ENCODE measurements at regions not wholly inside any gene's neighbourhood (a gene's known extent, or its start where the extent isn't known, plus 50 kb on each side); places are given as distances from the start of the nearest gene placed in this dataset.
"Not testable (repeated sequence)": the region's sequence is repeated elsewhere in the genome, so short reads cannot be mapped to it uniquely, and the experiment has no call there.

DNA sequence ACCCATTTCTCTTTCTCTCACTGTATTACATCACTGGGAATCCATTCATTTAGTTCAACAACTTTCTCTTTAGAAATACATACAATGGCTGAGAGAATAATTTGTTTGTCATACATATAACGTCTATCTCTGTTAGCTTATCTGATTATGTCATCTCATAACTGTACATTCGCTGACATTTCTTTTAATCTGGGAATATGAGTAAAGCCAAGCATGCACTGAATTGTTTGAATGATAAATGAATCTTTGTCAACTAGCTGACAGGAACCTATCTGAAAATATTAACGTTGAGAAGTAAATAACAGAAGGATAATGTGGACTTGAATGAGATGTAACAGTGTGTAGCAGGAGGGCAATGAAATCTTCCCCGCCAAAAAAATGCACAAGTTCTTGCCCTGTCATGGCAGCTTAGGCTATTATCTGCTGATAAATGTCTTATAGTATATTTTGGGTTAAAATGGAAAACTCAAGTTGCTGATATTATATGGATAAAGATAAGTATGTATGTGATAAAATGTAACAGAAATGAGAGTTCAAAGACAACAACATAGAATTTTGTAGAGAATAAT, 581.2 kb upstream of the ADGRB3 start:
- DNase-seq, result no peak

DNA sequence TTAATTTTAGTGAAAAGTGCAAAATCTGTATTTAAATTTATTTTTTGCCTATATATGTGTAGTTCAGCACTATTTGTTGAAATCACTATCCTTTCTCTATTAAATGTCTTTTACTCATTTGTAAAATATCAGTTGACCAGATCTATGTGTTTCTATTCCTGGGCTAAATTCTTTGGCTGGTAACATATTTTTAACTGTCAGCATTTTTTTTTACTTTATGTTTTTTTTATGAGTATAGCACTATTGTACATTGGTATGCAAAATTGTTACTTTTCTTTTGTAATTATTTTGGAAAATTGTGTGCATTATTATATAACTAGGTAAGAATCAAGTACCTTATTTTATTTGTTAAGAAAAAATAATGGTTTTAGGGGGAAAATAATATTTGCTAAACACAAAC, 582.8 kb upstream of the ADGRB3 start:
- no peak for DNase-seq

DNA sequence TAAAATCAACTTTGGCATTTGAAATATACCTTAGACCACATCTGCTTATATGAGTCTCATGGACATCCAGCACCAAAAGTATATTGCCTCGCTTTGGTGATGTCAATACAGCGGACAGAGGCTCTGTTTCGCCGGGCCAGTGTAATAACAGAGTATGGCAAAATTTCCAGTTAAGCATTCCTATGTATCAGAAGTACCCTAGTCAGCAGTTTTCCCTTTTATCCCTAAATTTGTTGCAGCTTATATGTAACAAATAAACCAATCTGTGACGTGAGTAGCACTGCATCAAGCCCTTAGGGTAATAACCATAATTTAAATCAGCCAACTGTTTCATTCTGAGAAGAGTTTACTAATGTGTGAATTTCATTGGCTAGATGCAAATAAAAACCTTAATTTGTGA, 585.5 kb upstream of the ADGRB3 start:
- DNase-seq, result no peak

DNA sequence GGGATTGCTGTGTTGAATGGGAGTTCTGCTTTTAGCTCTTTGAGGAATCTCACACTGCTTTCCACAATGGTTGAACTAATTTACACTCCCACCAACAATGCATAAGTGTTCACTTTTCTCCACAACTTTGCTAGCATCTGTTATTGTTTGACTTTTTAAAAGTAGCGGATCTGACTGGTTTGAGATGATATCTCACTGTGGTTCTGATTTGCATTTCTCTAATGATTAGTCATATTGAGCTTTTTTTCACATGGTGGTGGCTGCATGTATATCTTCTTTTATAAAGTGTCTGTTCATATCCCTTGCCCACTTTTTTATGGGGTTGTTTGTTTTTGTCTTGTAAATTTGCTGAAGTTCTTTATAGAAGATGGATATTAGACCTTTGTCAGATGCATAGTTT, 588.3 kb upstream of the ADGRB3 start:
- no peak for DNase-seq

DNA sequence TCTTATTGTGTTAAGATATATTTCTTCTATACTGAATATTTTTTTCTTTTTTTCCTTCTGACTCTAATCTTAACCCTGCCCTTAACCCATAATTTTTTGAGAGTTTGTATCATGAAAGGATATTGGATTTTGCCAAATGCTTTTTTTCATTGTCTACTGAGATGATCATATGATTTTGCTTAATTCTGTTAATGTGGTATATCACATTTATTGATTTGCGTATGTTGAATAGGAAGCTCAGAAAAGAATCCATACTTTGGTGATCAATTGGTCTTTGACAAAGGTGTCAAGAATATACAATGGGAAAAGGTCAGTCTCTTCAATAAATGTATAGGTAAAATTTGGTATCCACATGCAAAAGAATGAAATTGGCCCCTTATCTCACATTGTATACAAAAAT, 588.8 kb upstream of the ADGRB3 start:
- no peak for DNase-seq

DNA sequence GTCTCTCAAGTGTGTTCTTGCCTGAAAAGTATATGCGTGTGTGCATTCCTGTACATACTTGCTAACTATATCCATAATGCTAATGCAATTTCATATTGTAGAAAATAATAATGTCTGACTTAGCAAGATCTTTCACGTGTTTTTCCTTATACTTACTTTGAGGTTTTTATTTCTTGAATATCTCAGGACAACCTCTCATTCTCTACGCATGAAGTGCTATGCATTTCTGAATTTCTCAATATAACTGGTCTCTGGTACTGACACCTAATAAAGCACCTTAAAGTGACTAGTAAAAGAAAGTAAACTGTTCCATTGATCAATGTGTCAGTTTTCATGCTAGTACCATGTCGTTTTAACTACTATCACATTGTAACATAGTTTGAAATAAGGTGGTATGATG, 589.9 kb upstream of the ADGRB3 start:
- DNase-seq, result no peak

DNA sequence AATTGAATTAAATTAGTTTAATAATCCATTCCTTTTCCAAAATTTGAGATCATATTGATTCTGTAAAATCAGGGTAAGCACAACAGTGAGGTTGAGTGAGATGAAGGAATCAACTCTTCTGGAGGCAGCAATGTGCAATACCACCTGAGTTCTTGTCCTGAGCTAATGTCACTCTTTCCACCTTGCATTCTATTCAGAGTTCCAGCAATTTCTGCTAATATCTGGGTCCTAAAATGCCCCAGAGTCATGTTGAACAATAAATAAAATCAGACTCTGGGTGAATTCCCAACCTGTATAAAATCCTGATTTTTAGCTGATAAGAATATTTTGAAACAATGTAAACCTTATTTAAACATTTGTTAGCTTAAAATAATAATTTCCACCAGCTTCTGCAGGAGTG, 590.8 kb upstream of the ADGRB3 start:
- DNase-seq, result no peak

DNA sequence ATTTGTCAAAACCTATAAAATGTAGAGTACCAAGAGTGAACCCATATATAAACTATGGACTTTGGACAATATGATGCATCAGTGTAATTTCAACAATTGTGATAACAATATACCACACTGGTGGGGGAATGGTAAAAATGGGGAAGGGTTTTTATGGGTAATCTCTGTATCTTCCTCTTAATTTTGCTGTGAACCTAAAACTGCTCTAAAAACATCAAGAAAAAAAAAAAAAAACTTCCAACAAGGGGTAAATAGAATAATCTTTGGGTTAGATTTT, 592.0 kb upstream of the ADGRB3 start:
- no peak for DNase-seq

DNA sequence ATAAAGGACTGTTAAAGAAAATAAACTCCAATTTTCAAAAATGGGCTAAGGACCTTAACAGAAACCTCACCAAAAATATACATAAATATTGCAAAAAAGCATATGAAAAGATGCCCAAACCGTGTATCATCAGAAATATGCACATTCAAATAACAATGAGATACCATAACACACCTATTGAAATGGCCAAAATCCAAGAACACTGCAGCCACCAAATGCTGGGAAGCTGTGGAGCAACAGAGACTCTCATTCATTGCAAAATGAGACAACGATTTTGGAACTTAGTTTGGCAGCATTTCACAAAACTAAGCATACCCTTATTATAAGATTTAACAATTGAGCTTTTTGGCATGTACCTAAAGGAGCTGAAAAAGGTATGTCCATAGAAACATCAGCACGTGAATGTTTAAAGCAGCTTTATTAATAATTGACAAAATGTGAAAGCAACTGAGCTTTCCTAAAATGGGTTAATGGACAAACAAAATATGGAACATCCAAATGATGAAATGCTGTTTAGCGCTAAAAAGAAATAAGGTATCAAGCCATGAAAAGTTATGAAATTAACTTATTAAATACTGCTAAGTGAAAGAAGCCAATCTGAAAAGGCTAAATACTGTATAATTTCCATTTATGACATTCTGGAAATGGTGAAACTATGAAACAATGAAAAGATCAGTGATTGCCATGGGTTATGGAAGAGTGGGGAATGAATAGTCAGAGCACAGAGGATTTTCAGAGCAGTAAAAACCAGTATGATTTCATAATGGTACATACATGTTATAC, 592.6 kb upstream of the ADGRB3 start:
- no peak for DNase-seq

DNA sequence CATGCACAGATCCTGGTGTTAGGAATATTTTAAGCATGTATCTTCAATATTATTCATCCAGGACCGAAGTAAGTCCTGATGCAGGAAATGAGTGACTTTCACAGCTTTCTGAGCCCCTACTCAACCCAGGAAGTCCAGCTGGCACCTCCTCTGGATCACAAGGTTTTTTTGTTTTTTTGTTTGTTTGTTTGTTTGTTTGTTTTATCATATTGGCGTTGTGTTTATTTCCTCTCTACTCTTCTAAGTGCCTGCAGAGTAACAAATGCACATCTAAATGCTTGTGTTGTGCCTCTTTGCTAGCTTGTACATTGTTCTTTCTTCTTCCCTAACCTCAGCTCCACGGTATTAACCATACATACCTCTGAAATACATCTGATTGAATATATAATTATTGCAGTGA, 594.3 kb upstream of the ADGRB3 start:
- DNase-seq, result no peak

DNA sequence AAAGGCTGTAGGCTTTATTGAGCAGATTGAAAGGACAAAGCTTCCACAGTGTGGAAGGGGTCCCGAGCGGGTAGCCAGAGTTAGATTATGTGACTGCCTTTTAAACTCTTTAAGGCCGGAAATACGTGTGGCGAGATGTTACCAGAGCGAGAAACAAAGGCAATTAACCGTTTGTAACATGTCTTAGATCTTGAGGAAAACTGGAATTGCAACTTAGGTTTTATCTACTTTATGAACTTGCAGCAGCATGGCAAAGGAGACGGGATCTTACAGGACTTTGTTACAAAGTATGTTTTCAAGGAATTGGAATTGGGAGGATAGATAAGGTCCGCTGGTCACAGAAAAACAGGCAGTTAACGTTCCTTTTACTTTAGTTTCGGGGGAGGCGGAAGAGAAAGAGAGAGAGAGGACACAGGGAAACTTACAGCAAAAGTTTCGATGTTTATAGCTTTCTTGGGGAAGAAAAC, 594.7 kb upstream of the ADGRB3 start:
- no peak for DNase-seq

DNA sequence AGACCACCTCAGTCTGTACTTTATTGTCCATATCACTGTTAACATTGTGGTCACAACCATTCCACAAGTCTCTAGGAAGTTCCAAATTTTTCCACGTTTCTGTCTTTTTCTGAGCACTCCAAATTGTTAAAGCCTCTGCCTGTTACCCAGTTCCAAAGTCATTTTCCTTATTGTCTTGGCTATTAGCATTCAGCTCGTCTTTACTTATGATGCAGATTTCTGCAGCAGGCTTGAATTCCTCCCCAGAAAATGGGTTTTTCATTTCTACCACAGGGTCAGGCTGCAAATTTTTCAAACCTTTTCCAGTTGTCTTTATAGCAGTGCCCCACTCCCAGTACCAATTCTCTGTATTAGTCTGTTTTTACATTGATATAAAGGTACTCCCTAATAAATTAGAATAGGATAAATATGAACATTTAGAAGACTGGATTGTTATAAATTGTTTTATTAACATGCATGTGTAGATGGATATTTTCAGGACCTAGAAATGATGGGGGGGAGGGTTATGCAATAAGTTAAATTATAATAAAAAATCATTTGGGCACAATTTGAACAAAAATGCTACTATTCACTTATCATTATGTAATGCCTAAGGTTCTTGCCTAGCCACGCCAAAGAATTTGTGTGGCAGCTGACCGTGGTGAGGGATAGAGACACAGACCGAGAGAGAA, 595.3 kb upstream of the ADGRB3 start:
- no peak for DNase-seq

DNA sequence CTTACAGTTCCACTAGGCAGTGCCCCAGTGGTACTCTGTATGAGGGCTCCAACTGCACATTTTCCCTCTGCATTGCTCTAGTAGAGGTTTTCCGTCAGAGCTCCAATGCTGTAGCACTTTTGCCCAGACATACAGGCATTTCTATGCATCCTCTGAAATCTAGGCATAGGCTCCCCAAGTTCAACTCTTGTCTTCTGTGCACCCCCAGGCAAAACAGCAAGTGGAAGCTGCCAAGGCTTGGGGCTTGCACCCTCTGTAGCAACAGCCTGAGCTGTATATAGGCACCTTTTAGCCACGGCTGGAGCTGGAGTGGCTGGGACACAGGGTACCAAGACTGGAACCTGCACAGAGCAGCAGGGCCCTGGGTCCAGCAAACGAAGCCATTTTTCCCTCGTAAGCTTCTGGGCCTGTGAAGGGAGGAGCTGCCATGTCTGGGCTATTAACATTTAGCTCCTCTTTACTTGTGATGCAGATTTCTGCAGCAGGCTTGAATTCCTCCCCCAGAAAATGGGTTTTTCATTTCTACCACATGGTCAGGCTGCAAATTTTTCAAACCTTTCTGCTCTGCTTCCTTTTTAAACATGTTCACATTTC, 596.2 kb upstream of the ADGRB3 start:
- DNase-seq, result no peak

DNA sequence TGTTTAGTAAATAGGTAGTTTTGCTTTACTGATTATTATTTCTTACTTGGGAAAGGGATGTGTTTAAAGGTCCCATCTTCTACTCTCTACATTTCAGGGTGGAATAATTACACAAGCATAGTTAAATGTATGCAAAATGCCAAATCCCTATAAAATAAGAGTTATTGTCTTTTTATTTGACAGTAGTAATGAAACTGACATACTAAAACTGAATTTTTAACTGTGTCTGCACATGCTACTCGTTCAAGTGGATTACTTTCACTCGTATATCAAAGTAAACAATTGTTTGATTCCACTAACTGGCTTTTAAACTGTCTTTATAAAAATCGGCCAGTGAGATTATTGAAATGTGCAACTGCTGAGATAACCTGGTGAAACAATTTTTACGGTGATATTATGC, 602.9 kb upstream of the ADGRB3 start:
- no peak for DNase-seq

DNA sequence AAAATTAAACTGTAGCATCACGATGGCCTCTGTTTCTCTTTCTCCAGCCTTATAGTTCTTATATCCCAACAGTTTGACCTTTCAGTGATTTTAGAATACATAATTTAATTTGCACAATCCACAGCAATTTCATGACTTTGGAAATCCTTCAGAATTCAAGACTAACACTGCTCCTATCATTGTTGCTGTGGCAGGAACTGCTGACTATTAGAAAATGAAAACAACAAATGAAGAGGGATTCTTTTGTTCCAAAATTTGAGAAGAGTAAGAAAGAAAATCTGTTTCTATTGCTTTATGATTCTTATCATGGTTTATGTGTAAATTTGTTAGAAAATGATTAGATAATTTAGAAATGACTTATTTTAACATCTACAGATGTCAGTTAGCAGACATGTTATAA, 604.0 kb upstream of the ADGRB3 start:
- DNase-seq, result no peak

DNA sequence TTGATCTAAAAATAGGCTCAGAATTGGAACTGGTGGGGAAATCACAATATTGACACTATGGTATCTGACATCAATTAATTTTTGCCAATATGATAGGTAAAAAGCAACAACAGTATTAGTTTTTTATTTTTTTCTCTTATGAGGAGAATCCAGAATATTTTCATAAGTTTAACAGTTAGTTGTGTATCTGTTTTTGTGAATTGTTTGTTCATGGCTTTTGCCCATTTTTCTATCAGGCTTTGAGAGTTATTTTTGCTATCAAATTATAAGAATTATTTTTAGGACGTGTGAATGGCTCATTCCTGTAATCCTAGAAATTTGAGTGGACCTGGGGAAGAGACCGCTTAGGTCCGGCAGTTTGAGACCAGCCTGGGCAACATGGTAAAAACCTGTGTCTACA, 608.6 kb upstream of the ADGRB3 start:
- DNase-seq, result no peak

DNA sequence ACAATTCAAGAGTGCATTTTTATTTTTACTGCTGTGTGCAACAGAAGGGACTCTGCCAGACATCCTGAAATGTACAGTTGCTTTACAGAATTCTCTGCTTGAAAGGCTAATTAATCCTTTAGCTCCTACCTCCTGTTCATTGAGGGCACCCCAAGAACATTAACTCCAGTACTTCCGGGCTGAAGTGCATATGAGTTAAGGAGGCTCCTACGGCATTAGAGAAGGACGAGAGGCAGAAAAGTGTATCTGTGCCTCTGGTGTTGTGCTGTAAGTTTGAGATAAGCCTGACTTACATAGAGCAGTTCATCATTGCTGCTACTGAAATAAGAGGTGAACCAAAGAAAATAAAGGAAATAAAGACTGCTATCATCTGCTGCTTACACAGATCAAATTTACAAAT, 609.3 kb upstream of the ADGRB3 start:
- no peak for DNase-seq

DNA sequence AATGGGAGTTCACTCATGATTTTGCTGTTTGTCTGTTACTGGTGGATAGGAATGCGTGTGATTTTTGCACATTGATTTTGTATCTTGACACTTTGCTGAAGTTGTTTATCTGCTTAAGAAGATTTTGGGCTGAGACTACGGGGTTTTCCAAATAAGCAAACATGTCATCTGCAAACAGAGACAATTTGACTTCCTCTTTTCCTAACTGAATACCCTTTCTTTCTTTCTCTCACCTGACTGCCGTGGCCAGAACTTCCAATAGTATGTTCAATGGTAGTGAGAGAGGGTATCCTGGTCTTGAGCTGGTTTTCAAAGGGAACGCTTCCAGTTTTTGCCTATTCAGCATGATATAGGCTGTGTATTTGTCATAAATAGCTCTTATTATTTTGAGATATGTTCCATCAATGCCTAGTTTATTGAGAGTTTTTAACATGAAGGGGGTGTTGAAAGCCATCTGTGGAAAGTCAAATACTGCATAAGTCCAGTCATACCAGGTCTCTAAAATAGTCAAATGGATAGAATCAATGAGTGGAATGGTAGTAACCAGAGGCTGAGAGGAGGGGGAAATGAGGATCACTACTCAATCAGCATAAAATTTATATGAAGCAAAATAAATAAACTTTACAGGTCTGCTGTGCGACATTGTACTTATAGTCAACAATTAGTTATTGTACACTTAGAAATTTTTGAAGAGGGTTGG, 610.4 kb upstream of the ADGRB3 start:
- no peak for DNase-seq

DNA sequence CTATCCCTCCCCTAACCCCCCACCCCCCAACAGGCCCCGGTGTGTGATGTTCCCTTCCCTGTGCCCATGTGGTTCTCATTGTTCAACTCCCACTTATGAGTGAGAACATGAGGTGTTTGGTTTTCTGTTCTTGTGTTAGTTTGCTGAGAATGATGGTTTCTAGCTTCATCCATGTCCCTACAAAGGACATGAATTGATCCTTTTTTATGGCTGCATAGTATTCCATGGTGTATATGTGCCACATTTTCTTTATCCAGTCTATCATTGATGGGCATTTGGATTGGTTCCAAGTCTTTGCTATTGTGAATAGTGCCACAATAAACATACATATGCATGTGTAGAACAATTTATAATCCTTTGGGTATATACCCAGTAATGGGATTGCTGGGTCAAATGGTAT, 612.1 kb upstream of the ADGRB3 start:
- DNase-seq, result not testable (repeated sequence)

DNA sequence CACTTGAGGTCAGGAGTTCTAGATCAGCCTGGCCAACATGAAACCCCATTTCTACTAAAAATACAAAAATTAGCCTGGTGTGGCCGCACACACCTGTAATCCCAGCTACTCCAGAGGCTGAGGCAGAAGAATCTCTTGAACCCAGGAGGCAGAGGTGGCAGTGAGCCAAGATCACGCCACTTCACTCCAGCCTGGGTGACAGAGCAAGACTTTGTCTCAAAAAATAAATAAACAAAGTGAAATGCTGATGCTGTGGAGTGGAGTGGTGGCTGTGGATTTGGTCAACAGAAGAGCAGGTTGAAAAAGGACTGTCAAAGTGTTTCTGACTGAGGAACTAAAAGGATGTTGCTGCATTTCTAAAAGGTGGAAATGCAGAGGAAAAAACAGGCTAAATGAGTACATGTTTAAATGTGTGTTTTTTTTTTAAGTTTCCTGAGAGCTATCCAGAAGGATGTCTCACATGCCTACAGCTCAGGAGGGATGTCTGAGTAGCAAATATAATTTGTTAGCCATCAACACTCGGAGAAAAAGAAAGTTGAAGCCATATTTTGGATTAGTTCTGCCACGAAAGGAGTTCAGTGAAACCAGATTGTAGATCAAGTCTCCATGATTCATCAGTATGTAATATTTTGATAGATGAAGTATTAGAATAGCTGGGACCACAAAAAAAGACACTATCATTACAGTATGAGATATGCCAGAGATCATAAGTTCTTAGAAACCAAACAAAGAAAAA, 621.1 kb upstream of the ADGRB3 start:
- DNase-seq, result no peak

DNA sequence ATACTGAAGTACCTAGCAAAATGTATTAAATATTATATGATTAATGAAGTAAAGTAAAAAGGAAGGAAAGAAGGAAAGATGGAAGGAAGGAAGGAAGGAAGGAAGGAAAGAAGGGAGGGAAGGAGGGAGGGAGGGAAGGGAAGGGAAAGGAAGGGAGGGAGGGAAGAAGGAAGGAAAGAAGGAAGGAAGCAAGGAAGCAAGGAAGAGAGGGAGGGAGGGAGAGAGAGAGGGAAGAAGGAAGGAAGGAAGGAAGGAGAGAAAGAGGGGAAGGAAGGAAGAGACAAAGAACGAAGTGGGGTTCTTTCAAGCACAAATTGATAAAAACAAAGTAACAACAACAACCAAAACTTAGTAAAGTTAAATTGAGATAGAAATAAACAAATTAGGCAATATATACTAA, 622.3 kb upstream of the ADGRB3 start:
- DNase-seq, result no peak

DNA sequence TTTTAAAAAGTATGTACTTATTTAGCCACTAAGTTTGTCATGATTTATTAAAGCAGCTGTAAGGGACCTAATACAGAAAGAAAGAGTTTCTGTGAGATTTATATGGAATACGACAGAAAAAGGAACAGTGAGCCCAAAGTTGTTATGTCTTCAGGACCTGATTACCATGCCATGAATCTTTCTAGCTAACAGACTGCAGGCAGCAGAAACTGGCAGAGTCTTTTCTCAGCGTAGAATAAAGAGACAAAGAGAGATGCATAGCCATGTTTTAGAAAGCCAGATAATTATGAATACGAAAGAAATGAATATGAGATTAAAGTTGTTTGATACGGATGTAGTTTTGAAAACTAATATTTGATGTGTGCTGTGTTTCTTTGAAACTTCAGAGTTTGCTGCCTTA, 624.1 kb upstream of the ADGRB3 start:
- no peak for DNase-seq

DNA sequence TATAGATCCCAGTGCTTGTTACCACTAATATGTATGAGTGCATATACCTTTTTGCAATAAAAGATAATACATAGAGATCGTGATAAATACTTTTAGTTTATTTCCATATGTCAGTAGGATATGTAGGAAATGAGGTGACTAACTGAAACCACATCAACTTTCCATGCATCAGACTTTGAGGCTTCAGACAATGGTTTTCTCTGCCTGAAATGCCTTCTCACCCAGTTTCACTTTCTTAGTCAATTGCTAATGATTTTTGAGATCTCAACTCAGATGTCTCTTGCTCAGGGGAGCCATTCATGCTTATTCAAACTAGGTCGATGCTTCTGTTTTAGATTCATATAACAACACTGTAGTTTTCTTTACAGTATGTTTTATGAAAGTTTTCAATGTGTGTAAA, 626.6 kb upstream of the ADGRB3 start:
- no peak for DNase-seq

Measured in hematopoietic multipotent progenitor cell treated with erythropoietin and hydrocortisone succinate and interleukin-3 and kit ligand, for 6 days (in vitro differentiated cells).